ENCODE measurements at regions not wholly inside any gene's neighbourhood (a gene's known extent, or its start where the extent isn't known, plus 50 kb on each side); places are given as distances from the start of the nearest gene placed in this dataset.

- Mint-ChIP-seq H3K4me3 (no peak overlapping the region), H3K9me3 (peaks cover 0 to 7% (median 3%) of the 10 kb centered on the region in 7 donors), H3K27ac (peak overlapping the region; percentile 30 to 89 (median 76)), H3K27me3 (ENCODE audit: low read depth in 3 of 3) (peaks cover 1 to 3% (median 2%) of the 10 kb centered on the region in 3 donors), H3K4me1 (peaks cover 24% of the 10 kb centered on the region), H3K36me3 (no peaks in the 10 kb centered on the region)
- no peaks in the 10 kb centered on the region for H3K27me3 ChIP-seq (ENCODE audit: control insufficient read depth in 2 of 2, insufficient read depth in 2 of 2, low read length in 2 of 2)
- no peak overlapping the region for H3K9ac ChIP-seq (ENCODE audit: insufficient read depth, low read length, poor library complexity, severe bottlenecking)
- H3K4me2 ChIP-seq (replicated peaks; ENCODE audit: extremely low read depth, low read length, poor library complexity, severe bottlenecking): no peak overlapping the region
- 0% methylated on average over 1 of the region's 9 CpGs for WGBS (ENCODE audit: insufficient coverage)
- H3K79me2 ChIP-seq (ENCODE audit: insufficient read depth, low read length): no peaks in the 10 kb centered on the region
- intact Hi-C loops (cut with micrococcal nuclease): no loop called here
- DNase-seq: peak; percentile 80 to 94 (median 81)
- H3K36me3 ChIP-seq (replicated peaks in 1 of 2; ENCODE audit: control insufficient read depth in 1 of 2, insufficient read depth in 2 of 2, low read length in 2 of 2): no peaks in the 10 kb centered on the region
- no peak overlapping the region for H2AFZ ChIP-seq (ENCODE audit: insufficient read depth, low read depth, low read length, poor library complexity, severe bottlenecking)
- no peaks in the 10 kb centered on the region for H4K20me1 ChIP-seq (ENCODE audit: insufficient read depth, low read length)
- no peaks in the 10 kb centered on the region for H3K9me3 ChIP-seq (replicated peaks in 1 of 2; ENCODE audit: control insufficient read depth in 1 of 2, insufficient read depth in 1 of 2, low read length in 2 of 2)
- H3K4me3 ChIP-seq (replicated peaks in 1 of 3; ENCODE audit: low read depth in 2 of 3, low read length in 3 of 3): no peak overlapping the region
- peak overlapping the region in 1 of 2 donors; percentile 55 for H3K27ac ChIP-seq (ENCODE audit: low read depth in 1 of 2, low read length in 2 of 2)
- no peak for TF ChIP-seq CTCF (IDR thresholded peaks at IDR 0.05)
- peaks cover 18 to 21% of the 10 kb centered on the region in 2 donors for H3K4me1 ChIP-seq (ENCODE audit: control insufficient read depth in 1 of 2, insufficient read depth in 2 of 2, low read length in 2 of 2)
Observed at GRCh38 chr2:8022908-8023640, 658.8 kb upstream of the ID2 start.

- H4K20me1 ChIP-seq (ENCODE audit: insufficient read depth, low read length): no peaks in the 10 kb centered on the region
- H3K4me3 ChIP-seq (replicated peaks in 1 of 3; ENCODE audit: low read depth in 2 of 3, low read length in 3 of 3): no peak overlapping the region
- intact Hi-C loops (cut with micrococcal nuclease): no loop called here
- peaks cover 18 to 21% of the 10 kb centered on the region in 2 donors for H3K4me1 ChIP-seq (ENCODE audit: control insufficient read depth in 1 of 2, insufficient read depth in 2 of 2, low read length in 2 of 2)
- H3K27me3 ChIP-seq (ENCODE audit: control insufficient read depth in 2 of 2, insufficient read depth in 2 of 2, low read length in 2 of 2): no peaks in the 10 kb centered on the region
- H3K79me2 ChIP-seq (ENCODE audit: insufficient read depth, low read length): no peaks in the 10 kb centered on the region
- H3K4me2 ChIP-seq (replicated peaks; ENCODE audit: extremely low read depth, low read length, poor library complexity, severe bottlenecking): no peak overlapping the region
- peaks cover 24% of the 10 kb centered on the region for H3K4me1 Mint-ChIP-seq
- H3K27ac Mint-ChIP-seq: no peak overlapping the region
- H3K27me3 Mint-ChIP-seq (ENCODE audit: low read depth in 3 of 3): peaks cover 0 to 1% (median 1%) of the 10 kb centered on the region in 3 donors
- DNase-seq: peak in 1 of 3 donors; percentile 19
- H3K36me3 ChIP-seq (replicated peaks in 1 of 2; ENCODE audit: control insufficient read depth in 1 of 2, insufficient read depth in 2 of 2, low read length in 2 of 2): no peaks in the 10 kb centered on the region
- no peaks in the 10 kb centered on the region for H3K9me3 ChIP-seq (replicated peaks in 1 of 2; ENCODE audit: control insufficient read depth in 1 of 2, insufficient read depth in 1 of 2, low read length in 2 of 2)
- H3K9ac ChIP-seq (ENCODE audit: insufficient read depth, low read length, poor library complexity, severe bottlenecking): no peak overlapping the region
- H3K36me3 Mint-ChIP-seq: no peaks in the 10 kb centered on the region
- H3K9me3 Mint-ChIP-seq: peaks cover 0 to 7% (median 3%) of the 10 kb centered on the region in 7 donors
- 97% methylated on average over 5 of the region's 8 CpGs for WGBS (ENCODE audit: insufficient coverage)
- no peak for TF ChIP-seq CTCF (IDR thresholded peaks at IDR 0.05)
- no peak overlapping the region for H3K27ac ChIP-seq (ENCODE audit: low read depth in 1 of 2, low read length in 2 of 2)
- peak overlapping the region; percentile 46 for H2AFZ ChIP-seq (ENCODE audit: insufficient read depth, low read depth, low read length, poor library complexity, severe bottlenecking)
- no peak overlapping the region for H3K4me3 Mint-ChIP-seq
Observed at GRCh38 chr2:8024506-8024905, 657.4 kb upstream of the ID2 start.

Measured in CD14-positive monocyte (primary cell).